ENCODE measurements at regions not wholly inside any gene's neighbourhood (a gene's known extent, or its start where the extent isn't known, plus 50 kb on each side); places are given as distances from the start of the nearest gene placed in this dataset.

GRCh38 chr5:125401724-125402622 lies 655.5 kb upstream of the ZNF608 start:
- Mint-ChIP-seq H3K36me3 (ENCODE audit: insufficient read depth) (no peaks in the 10 kb centered on the region), H3K4me1 (no peaks in the 10 kb centered on the region), H3K27ac (ENCODE audit: low read depth) (no peak overlapping the region), H3K4me3 (no peak overlapping the region), H3K27me3 (no peaks in the 10 kb centered on the region), H3K9me3 (peaks cover 4% of the 10 kb centered on the region)
- ATAC-seq (replicated peaks; ENCODE audit: extremely low read depth, poor library complexity, severe bottlenecking): no peak
- no peak for DNase-seq (ENCODE audit: low spot score in 2 of 2)

- H3K27me3 Mint-ChIP-seq: no peaks in the 10 kb centered on the region
- ATAC-seq (replicated peaks; ENCODE audit: extremely low read depth, poor library complexity, severe bottlenecking): no peak
- no peak overlapping the region for H3K4me3 Mint-ChIP-seq
- no peaks in the 10 kb centered on the region for H3K36me3 Mint-ChIP-seq (ENCODE audit: insufficient read depth)
- no peak overlapping the region for H3K27ac Mint-ChIP-seq (ENCODE audit: low read depth)
- no peaks in the 10 kb centered on the region for H3K4me1 Mint-ChIP-seq
- DNase-seq (ENCODE audit: low spot score in 2 of 2): no peak
- H3K9me3 Mint-ChIP-seq: peaks cover 4% of the 10 kb centered on the region
These were observed 656.3 kb upstream of the ZNF608 start for GRCh38 chr5:125402787-125403186.

GRCh38 chr5:125404056-125404455 lies 657.6 kb upstream of the ZNF608 start:
- Mint-ChIP-seq H3K4me1 (no peaks in the 10 kb centered on the region), H3K9me3 (peaks cover 4% of the 10 kb centered on the region), H3K27ac (ENCODE audit: low read depth) (no peak overlapping the region), H3K27me3 (no peaks in the 10 kb centered on the region), H3K4me3 (no peak overlapping the region), H3K36me3 (ENCODE audit: insufficient read depth) (peaks cover 1% of the 10 kb centered on the region)
- ATAC-seq (replicated peaks; ENCODE audit: extremely low read depth, poor library complexity, severe bottlenecking) (no peak), DNase-seq (ENCODE audit: low spot score in 2 of 2) (no peak)

- Mint-ChIP-seq H3K27ac (ENCODE audit: low read depth) (no peak overlapping the region), H3K9me3 (peaks cover under 1% of the 10 kb centered on the region), H3K4me1 (no peaks in the 10 kb centered on the region), H3K27me3 (no peaks in the 10 kb centered on the region), H3K4me3 (no peak overlapping the region), H3K36me3 (ENCODE audit: insufficient read depth) (peaks cover 1% of the 10 kb centered on the region)
- no peak for DNase-seq (ENCODE audit: low spot score in 2 of 2)
- no peak for ATAC-seq (replicated peaks; ENCODE audit: extremely low read depth, poor library complexity, severe bottlenecking)
These were observed 662.2 kb upstream of the ZNF608 start for GRCh38 chr5:125408448-125409233.

- Mint-ChIP-seq H3K36me3 (ENCODE audit: insufficient read depth) (peaks cover 1% of the 10 kb centered on the region), H3K27ac (ENCODE audit: low read depth) (no peak overlapping the region), H3K9me3 (no peaks in the 10 kb centered on the region), H3K27me3 (no peaks in the 10 kb centered on the region), H3K4me3 (no peak overlapping the region), H3K4me1 (no peaks in the 10 kb centered on the region)
- no peak for DNase-seq (ENCODE audit: low spot score in 2 of 2)
- ATAC-seq (replicated peaks; ENCODE audit: extremely low read depth, poor library complexity, severe bottlenecking): no peak
These were observed 662.9 kb upstream of the ZNF608 start for GRCh38 chr5:125409234-125409860.

GRCh38 chr5:125409861-125410536 lies 663.6 kb upstream of the ZNF608 start:
- ATAC-seq (replicated peaks; ENCODE audit: extremely low read depth, poor library complexity, severe bottlenecking) (no peak), DNase-seq (ENCODE audit: low spot score in 2 of 2) (no peak)
- Mint-ChIP-seq H3K27ac (ENCODE audit: low read depth) (no peak overlapping the region), H3K27me3 (no peaks in the 10 kb centered on the region), H3K9me3 (no peaks in the 10 kb centered on the region), H3K36me3 (ENCODE audit: insufficient read depth) (peaks cover 1% of the 10 kb centered on the region), H3K4me1 (no peaks in the 10 kb centered on the region), H3K4me3 (no peak overlapping the region)

- ATAC-seq (replicated peaks; ENCODE audit: extremely low read depth, poor library complexity, severe bottlenecking) (no peak), DNase-seq (ENCODE audit: low spot score in 2 of 2) (no peak)
- Mint-ChIP-seq H3K27ac (ENCODE audit: low read depth) (no peak overlapping the region), H3K9me3 (peaks cover 5% of the 10 kb centered on the region), H3K36me3 (ENCODE audit: insufficient read depth) (peaks cover 1% of the 10 kb centered on the region), H3K4me1 (no peaks in the 10 kb centered on the region), H3K4me3 (no peak overlapping the region), H3K27me3 (no peaks in the 10 kb centered on the region)
These were observed 664.2 kb upstream of the ZNF608 start for GRCh38 chr5:125410537-125411070.

- Mint-ChIP-seq H3K36me3 (ENCODE audit: insufficient read depth) (peaks cover 1% of the 10 kb centered on the region), H3K4me3 (no peak overlapping the region), H3K9me3 (peaks cover 6% of the 10 kb centered on the region), H3K4me1 (no peaks in the 10 kb centered on the region), H3K27me3 (no peaks in the 10 kb centered on the region), H3K27ac (ENCODE audit: low read depth) (no peak overlapping the region)
- ATAC-seq (replicated peaks; ENCODE audit: extremely low read depth, poor library complexity, severe bottlenecking) (no peak), DNase-seq (ENCODE audit: low spot score in 2 of 2) (no peak)
These were observed 664.8 kb upstream of the ZNF608 start for GRCh38 chr5:125411071-125411743.

- no peak for ATAC-seq (replicated peaks; ENCODE audit: extremely low read depth, poor library complexity, severe bottlenecking)
- no peak for DNase-seq (ENCODE audit: low spot score in 2 of 2)
- H3K27me3 Mint-ChIP-seq: no peaks in the 10 kb centered on the region
- no peak overlapping the region for H3K4me3 Mint-ChIP-seq
- no peaks in the 10 kb centered on the region for H3K4me1 Mint-ChIP-seq
- peaks cover 1% of the 10 kb centered on the region for H3K36me3 Mint-ChIP-seq (ENCODE audit: insufficient read depth)
- H3K9me3 Mint-ChIP-seq: peaks cover 6% of the 10 kb centered on the region
- no peak overlapping the region for H3K27ac Mint-ChIP-seq (ENCODE audit: low read depth)
These were observed 665.5 kb upstream of the ZNF608 start for GRCh38 chr5:125411744-125412560.

- Mint-ChIP-seq H3K4me3 (no peak overlapping the region), H3K27ac (ENCODE audit: low read depth) (no peak overlapping the region), H3K4me1 (no peaks in the 10 kb centered on the region), H3K9me3 (peaks cover 11% of the 10 kb centered on the region), H3K27me3 (no peaks in the 10 kb centered on the region), H3K36me3 (ENCODE audit: insufficient read depth) (peaks cover 1% of the 10 kb centered on the region)
- DNase-seq (ENCODE audit: low spot score in 2 of 2): no peak
- no peak for ATAC-seq (replicated peaks; ENCODE audit: extremely low read depth, poor library complexity, severe bottlenecking)
These were observed 666.4 kb upstream of the ZNF608 start for GRCh38 chr5:125412561-125413495.
